AG09309 (cell line): ENCODE measurements at regions not wholly inside any gene's neighbourhood (a gene's known extent, or its start where the extent isn't known, plus 50 kb on each side); places are given as distances from the start of the nearest gene placed in this dataset.

Source experiments
- DNase-seq: peaks from one replicate; pipeline ENCODE4 v3.0.0-alpha.2; 2010; ENCODE audit warnings: low read depth
- H3K4me3 ChIP-seq: 2 replicates; pipeline ENCODE4 v1.5.1; 2011; ENCODE audit warnings: mild to moderate bottlenecking, low read depth, low read length, moderate library complexity; ENCODE audit not compliant: control insufficient read depth
- TF ChIP-seq, protein P1 (sequence below): IDR thresholded peaks from 2 replicates; pipeline ENCODE4 v1.5.1; 2011; ENCODE audit warnings: mild to moderate bottlenecking, low read depth, low read length, inconsistent platforms; ENCODE audit not compliant: insufficient read depth, control insufficient read depth; ENCODE audit errors: missing control alignments

DNA sequence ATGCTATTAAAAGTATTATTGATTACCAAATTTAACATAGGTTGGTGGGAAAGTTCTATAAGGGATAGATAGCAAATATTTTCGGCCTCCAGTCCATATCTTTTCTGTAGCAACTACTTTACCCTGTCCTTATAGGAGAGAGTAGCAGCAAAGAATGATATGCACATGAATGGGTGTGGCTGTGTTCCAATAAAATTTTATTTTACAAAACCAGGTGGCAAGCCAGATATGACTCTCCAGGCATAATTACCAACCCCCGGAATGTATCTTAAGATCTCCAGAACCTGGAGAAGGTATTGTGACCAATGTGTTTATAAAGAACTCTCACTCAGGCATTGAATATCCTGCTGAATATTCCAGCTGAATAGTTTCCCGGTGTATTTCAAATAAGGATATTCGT is 1461.2 kb downstream of the MAT2B start:
- no peak for DNase-seq
- TF ChIP-seq, protein P1, sequence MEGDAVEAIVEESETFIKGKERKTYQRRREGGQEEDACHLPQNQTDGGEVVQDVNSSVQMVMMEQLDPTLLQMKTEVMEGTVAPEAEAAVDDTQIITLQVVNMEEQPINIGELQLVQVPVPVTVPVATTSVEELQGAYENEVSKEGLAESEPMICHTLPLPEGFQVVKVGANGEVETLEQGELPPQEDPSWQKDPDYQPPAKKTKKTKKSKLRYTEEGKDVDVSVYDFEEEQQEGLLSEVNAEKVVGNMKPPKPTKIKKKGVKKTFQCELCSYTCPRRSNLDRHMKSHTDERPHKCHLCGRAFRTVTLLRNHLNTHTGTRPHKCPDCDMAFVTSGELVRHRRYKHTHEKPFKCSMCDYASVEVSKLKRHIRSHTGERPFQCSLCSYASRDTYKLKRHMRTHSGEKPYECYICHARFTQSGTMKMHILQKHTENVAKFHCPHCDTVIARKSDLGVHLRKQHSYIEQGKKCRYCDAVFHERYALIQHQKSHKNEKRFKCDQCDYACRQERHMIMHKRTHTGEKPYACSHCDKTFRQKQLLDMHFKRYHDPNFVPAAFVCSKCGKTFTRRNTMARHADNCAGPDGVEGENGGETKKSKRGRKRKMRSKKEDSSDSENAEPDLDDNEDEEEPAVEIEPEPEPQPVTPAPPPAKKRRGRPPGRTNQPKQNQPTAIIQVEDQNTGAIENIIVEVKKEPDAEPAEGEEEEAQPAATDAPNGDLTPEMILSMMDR: no peak

DNA sequence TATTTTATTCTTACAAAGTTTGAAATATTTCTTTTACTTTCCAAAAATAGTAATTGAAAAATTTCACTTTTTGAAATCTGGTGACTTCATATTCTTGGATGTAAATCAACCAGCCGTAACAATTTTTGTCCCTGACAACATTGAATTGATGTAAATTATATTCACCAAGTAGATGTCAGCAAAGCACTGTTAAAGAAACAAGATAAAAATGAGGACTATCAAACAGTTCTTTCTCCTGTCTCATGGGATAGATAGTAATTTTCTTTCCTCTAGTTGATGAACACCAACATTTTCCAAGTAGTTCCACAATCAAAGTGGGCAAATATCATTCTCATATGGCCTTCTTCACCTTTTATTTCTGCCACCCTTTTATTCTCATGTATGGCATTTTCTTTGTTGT is 1461.9 kb downstream of the MAT2B start:
- no peak overlapping the region for H3K4me3 ChIP-seq
- TF ChIP-seq, protein P1: no peak
- no peak for DNase-seq

More for the DNA sequence above, 1461.2 kb downstream of the MAT2B start:
- H3K4me3 ChIP-seq: no peak overlapping the region

DNA sequence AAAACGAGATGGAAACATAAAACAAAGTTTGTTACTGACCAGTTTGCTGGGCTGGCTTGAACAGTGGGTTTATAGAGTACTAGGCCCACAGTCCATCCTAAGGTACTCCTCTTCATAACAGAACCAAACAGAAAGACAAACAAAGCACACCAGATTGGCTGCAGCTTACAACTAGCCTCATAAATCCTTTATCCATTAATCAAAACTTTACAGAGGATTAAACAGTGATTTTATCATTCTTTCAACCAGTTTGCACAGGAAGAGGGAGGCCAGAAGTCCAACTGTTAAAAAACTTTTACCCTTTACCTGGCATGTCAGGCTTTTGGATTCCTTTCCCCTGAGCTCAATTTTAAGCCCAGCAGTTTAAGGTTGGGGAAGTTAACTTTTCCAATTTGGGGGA is 1467.6 kb downstream of the MAT2B start:
- H3K4me3 ChIP-seq: no peak overlapping the region
- TF ChIP-seq, protein P1: no peak
- no peak for DNase-seq

DNA sequence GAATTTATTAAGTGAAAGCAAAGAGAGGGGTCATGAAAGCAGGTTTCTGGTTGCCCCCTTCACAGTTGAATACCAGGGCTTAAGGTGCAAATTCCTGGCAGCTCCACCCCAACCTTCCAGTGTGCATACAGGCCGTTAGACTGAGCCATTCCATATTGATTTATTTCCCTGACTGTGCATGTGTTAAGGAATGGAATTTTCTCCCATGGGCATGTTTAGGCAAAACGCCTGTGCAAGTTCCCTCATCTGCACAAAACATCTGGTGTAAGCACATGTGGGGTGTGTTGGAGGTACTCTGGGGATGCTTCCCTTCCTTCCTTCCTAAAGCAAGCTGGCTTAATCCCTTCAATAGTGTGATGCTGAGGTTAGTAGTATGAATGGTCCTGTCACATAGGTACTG is 1470.6 kb downstream of the MAT2B start:
- DNase-seq: no peak
- TF ChIP-seq, protein P1: no peak
- no peak overlapping the region for H3K4me3 ChIP-seq

DNA sequence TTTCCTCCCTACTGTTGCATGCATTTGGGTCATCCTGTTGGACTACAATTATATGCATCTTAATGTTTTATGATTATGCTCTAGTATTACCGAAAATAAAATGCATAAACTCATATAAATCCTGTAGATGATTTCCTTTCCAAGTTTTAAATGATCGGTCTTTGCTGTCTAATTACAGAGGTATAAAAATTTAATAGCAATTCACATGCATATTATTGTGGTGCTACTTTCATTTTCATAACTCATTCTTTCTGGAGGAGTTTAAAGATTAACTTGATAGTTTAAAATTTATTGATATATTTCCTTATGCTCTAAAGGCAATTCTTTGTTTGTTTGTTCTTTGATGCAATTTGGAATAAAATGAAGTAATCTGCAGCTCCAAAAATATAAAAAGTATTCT is 1475.1 kb downstream of the MAT2B start:
- H3K4me3 ChIP-seq: no peak overlapping the region
- TF ChIP-seq, protein P1: no peak
- DNase-seq: no peak

DNA sequence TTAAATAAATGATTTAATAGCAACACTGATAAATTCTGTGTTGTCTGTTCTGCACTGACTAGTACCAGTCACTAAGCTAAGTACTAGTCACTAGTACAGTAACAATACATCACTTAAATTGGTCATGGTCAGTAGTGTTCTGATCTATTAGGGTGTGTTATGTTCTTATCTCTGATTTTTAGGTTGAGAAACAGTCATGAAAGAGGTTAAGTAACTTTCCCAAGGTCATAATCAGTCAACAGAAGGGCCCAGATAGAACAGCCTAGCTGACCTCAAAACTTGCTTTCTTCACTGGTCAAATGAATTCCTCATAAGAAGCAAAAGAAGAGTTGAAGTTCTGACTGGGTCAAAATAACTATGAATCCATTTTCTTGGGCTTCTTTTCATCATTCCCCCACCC is 1492.7 kb downstream of the MAT2B start:
- no peak for DNase-seq
- TF ChIP-seq, protein P1: no peak

DNA sequence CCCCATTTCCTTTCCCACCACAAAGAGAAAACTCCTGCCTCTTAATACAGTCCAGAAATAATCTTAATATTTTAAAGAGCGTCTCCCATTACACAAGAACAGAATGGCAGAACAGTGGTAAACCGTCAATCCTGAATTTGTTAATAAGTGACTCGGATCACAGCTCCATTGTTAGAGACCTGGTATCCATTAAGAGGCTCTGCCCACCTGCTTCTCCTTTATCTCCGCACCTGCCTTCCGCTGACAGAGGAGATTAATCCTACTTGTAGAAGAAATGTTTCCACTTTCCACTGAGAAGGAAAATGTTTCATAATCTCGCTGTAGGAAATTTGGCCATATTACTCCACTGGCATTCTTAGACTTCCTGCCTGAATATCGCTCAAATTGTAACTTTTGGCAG is 1493.2 kb downstream of the MAT2B start:
- no peak overlapping the region for H3K4me3 ChIP-seq
- TF ChIP-seq, protein P1: no peak
- no peak for DNase-seq

More for the DNA sequence above, 1492.7 kb downstream of the MAT2B start:
- no peak overlapping the region for H3K4me3 ChIP-seq
